CD4-positive, alpha-beta memory T cell (primary cell): ENCODE measurements at regions not wholly inside any gene's neighbourhood (a gene's known extent, or its start where the extent isn't known, plus 50 kb on each side); places are given as distances from the start of the nearest gene placed in this dataset.

Source experiments
- CTCF ChIA-PET: fragments of 350-600 bp; sonication (Branson Sonifier 250); formaldehyde crosslinking; loops from one replicate; lab custom pipeline; 2021; ENCODE audit warnings: inconsistent platforms; ENCODE audit not compliant: partially characterized antibody; lab: Charles Lee
- POLR2A ChIA-PET: fragments of 350-600 bp; sonication (Branson Sonifier 250); formaldehyde crosslinking; loops from one replicate; lab custom pipeline; 2021; ENCODE audit not compliant: partially characterized antibody; lab: Charles Lee
- DNase-seq, 5 donors: peaks; one replicate each; pipeline versions ENCODE4 v3.0.0 to v3.0.0-alpha.2; 2020 to 2022; ENCODE audit warnings: mixed read lengths in 1 of 5
- H3K27ac ChIP-seq: one replicate; pipeline ENCODE4 v1.7.0; 2013; ENCODE audit warnings: low read depth, low read length
- H3K27me3 ChIP-seq: 2 replicates; pipeline ENCODE4 v1.7.0; 2013; ENCODE audit warnings: mild to moderate bottlenecking, low read length, moderate library complexity; ENCODE audit not compliant: insufficient read depth
- H3K36me3 ChIP-seq: 2 replicates; pipeline ENCODE4 v1.7.0; 2013; ENCODE audit warnings: mild to moderate bottlenecking, low read length, moderate library complexity; ENCODE audit not compliant: insufficient read depth
- H3K4me1 ChIP-seq: 2 replicates; pipeline ENCODE4 v1.7.0; 2013; ENCODE audit warnings: mild to moderate bottlenecking, low read length, moderate library complexity; ENCODE audit not compliant: insufficient read depth
- H3K4me3 ChIP-seq, 2 donors: one replicate each; pipeline ENCODE4 v1.7.0; 2013; ENCODE audit warnings: low read length in 2 of 2, mild to moderate bottlenecking in 1 of 2
- H3K9me3 ChIP-seq, 2 donors: one replicate each; pipeline ENCODE4 v1.7.0; 2013; ENCODE audit warnings: low read length in 2 of 2, control low read depth in 1 of 2; ENCODE audit not compliant: control insufficient read depth in 1 of 2
- H3K27ac Mint-ChIP-seq, 7 donors: one replicate each; pipeline ENCODE4 v1.8.0; 2020 to 2021; ENCODE audit warnings: mixed read lengths in 7 of 7, mild to moderate bottlenecking in 6 of 7, inconsistent platforms in 3 of 7, moderate library complexity in 3 of 7
- H3K27me3 Mint-ChIP-seq, 2 donors: one replicate each; pipeline ENCODE4 v1.8.0; 2020 to 2021; ENCODE audit warnings: mixed read lengths in 2 of 2
- H3K36me3 Mint-ChIP-seq, 2 donors: one replicate each; pipeline ENCODE4 v1.8.0; 2020 to 2021; ENCODE audit warnings: mixed read lengths in 2 of 2, inconsistent platforms in 1 of 2, mild to moderate bottlenecking in 1 of 2
- H3K4me1 Mint-ChIP-seq, 4 donors: one replicate each; pipeline ENCODE4 v1.8.0; 2020 to 2021; ENCODE audit warnings: mixed read lengths in 4 of 4, mild to moderate bottlenecking in 1 of 4
- H3K4me3 Mint-ChIP-seq, 8 donors: one replicate each; pipeline ENCODE4 v1.8.0; 2020 to 2021; ENCODE audit warnings: mixed read lengths in 8 of 8, mild to moderate bottlenecking in 7 of 8, moderate library complexity in 6 of 8, inconsistent platforms in 3 of 8
- H3K9me3 Mint-ChIP-seq, 8 donors: one replicate each; pipeline ENCODE4 v1.8.0; 2020 to 2021; ENCODE audit warnings: mixed read lengths in 8 of 8, mild to moderate bottlenecking in 5 of 8, inconsistent platforms in 3 of 8, moderate library complexity in 1 of 8
- intact Hi-C: fragments of 100-400 bp; cut with micrococcal nuclease; formaldehyde crosslinking; loops from one replicate; pipeline ENCODE4 v1.15.1; 2023

DNA sequence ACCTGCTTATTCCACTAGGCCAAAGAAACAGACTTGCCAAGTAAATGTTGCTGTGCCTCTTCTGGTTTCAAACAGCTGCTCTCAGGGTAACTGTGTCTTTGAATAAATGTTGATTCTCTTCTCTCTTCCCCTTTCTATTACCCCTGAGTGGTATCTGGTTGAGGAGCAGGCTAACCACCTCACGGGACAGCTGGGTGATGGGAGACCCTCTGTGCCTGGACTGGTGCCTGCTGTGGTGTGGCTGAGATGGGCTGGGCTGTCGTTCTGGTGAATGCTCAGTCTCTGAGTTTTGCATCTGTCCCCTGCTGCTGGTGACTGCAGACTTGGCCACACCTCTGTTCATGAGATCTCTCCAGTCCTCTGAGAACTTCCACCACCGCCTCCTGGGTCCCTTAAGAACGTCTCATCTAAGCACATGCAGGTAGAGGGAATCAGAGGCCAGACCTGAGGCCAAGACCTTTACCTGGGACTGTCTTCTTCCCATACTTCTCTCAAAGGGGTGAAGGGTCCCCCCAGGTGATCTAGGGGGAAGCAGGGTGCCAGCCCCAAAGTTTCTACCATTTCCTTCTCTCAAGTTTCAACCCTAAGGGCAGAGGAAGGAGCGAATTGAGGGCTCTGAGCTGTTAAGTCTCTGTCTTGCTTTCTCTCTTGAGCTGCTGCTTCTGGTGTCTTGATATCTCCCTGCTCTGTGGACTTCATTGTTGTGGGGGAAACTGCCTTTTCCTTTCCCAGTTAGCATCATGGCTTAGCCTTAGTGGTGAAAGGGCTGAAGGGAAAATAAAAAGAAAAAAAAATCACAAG is 252.9 kb downstream of the EBLN2 start:
- ChIA-PET POLR2A (no interaction called here), CTCF (interaction anchor here (1.0 kb wide), 1 partner anchor 10 kb away, joined by 3 read pairs; no protein-coding TSS in a partner anchor)
- H3K9me3 ChIP-seq, result no peaks in the 10 kb centered on the region
- Mint-ChIP-seq H3K4me1 (no peaks in the 10 kb centered on the region), H3K4me3 (no peak overlapping the region), H3K36me3 (no peaks in the 10 kb centered on the region), H3K27me3 (peaks cover 0 to 2% of the 10 kb centered on the region in 2 donors), H3K9me3 (peaks cover 0 to 4% (median 0%) of the 10 kb centered on the region in 8 donors), H3K27ac (no peak overlapping the region)
- no peak overlapping the region for H3K4me3 ChIP-seq
- no peaks in the 10 kb centered on the region for H3K36me3 ChIP-seq
- H3K27ac ChIP-seq, result no peak overlapping the region
- intact Hi-C loops, result no loop called here
- no peak for DNase-seq
- H3K27me3 ChIP-seq, result no peaks in the 10 kb centered on the region
- H3K4me1 ChIP-seq, result no peaks in the 10 kb centered on the region

GRCh38 chr3:73315706-73316105 is 254.2 kb downstream of the EBLN2 start:
- Mint-ChIP-seq H3K4me3 (peak overlapping the region in 1 of 8 donors; percentile 26), H3K4me1 (no peaks in the 10 kb centered on the region), H3K27ac (no peak overlapping the region), H3K27me3 (peaks cover 0 to 2% of the 10 kb centered on the region in 2 donors), H3K9me3 (peaks cover 0 to 4% (median 0%) of the 10 kb centered on the region in 8 donors), H3K36me3 (no peaks in the 10 kb centered on the region)
- POLR2A ChIA-PET, result no interaction called here
- H3K4me1 ChIP-seq, result no peaks in the 10 kb centered on the region
- H3K36me3 ChIP-seq, result no peaks in the 10 kb centered on the region
- H3K4me3 ChIP-seq, result no peak overlapping the region
- no peaks in the 10 kb centered on the region for H3K9me3 ChIP-seq
- H3K27me3 ChIP-seq, result no peaks in the 10 kb centered on the region
- no peak for DNase-seq
- H3K27ac ChIP-seq, result no peak overlapping the region
- intact Hi-C loops, result no loop called here
- CTCF ChIA-PET, result no interaction called here

- no peak overlapping the region for H3K27ac Mint-ChIP-seq
- DNase-seq, result no peak
- no peaks in the 10 kb centered on the region for H3K36me3 Mint-ChIP-seq
- Histone ChIP-seq H3K4me3 (no peak overlapping the region), H3K9me3 (no peaks in the 10 kb centered on the region), H3K4me1 (no peaks in the 10 kb centered on the region), H3K27me3 (no peaks in the 10 kb centered on the region), H3K27ac (no peak overlapping the region), H3K36me3 (no peaks in the 10 kb centered on the region)
- POLR2A ChIA-PET, result no interaction called here
- intact Hi-C loops, result no loop called here
- no peaks in the 10 kb centered on the region for H3K4me1 Mint-ChIP-seq
- H3K27me3 Mint-ChIP-seq, result no peaks in the 10 kb centered on the region
- H3K4me3 Mint-ChIP-seq, result no peak overlapping the region
- CTCF ChIA-PET, result no interaction called here
- H3K9me3 Mint-ChIP-seq, result peaks cover 0 to 5% (median 0%) of the 10 kb centered on the region in 8 donors
Measured at GRCh38 chr3:73319179-73319769, 257.8 kb downstream of the EBLN2 start.

- no peaks in the 10 kb centered on the region for H3K27me3 Mint-ChIP-seq
- H3K4me3 ChIP-seq, result no peak overlapping the region
- no peaks in the 10 kb centered on the region for H3K36me3 ChIP-seq
- H3K27me3 ChIP-seq, result no peaks in the 10 kb centered on the region
- ChIA-PET CTCF (no interaction called here), POLR2A (no interaction called here)
- H3K36me3 Mint-ChIP-seq, result no peaks in the 10 kb centered on the region
- no peak overlapping the region for H3K27ac Mint-ChIP-seq
- H3K4me1 Mint-ChIP-seq, result no peaks in the 10 kb centered on the region
- no peaks in the 10 kb centered on the region for H3K4me1 ChIP-seq
- H3K9me3 Mint-ChIP-seq, result peaks cover 0 to 5% (median 0%) of the 10 kb centered on the region in 8 donors
- intact Hi-C loops, result no loop called here
- no peak overlapping the region for H3K4me3 Mint-ChIP-seq
- no peak for DNase-seq
- H3K27ac ChIP-seq, result no peak overlapping the region
- H3K9me3 ChIP-seq, result no peaks in the 10 kb centered on the region
Measured at GRCh38 chr3:73321286-73321999, 260.0 kb downstream of the EBLN2 start.

- no peaks in the 10 kb centered on the region for H3K4me1 Mint-ChIP-seq
- no peak overlapping the region for H3K4me3 ChIP-seq
- ChIA-PET CTCF (interaction anchor here (1.1 kb wide), 1 partner anchor 10 kb away, joined by 3 read pairs; no protein-coding TSS in a partner anchor), POLR2A (no interaction called here)
- no peak overlapping the region for H3K27ac ChIP-seq
- no peaks in the 10 kb centered on the region for H3K36me3 ChIP-seq
- no peak for DNase-seq
- intact Hi-C loops, result no loop called here
- H3K27me3 Mint-ChIP-seq, result no peaks in the 10 kb centered on the region
- H3K4me3 Mint-ChIP-seq, result no peak overlapping the region
- H3K9me3 Mint-ChIP-seq, result peaks cover 0 to 8% (median 2%) of the 10 kb centered on the region in 8 donors
- H3K27ac Mint-ChIP-seq, result no peak overlapping the region
- no peaks in the 10 kb centered on the region for H3K36me3 Mint-ChIP-seq
- H3K27me3 ChIP-seq, result no peaks in the 10 kb centered on the region
- H3K4me1 ChIP-seq, result no peaks in the 10 kb centered on the region
- no peaks in the 10 kb centered on the region for H3K9me3 ChIP-seq
Measured at GRCh38 chr3:73324203-73325155, 263.0 kb downstream of the EBLN2 start.

- no peak overlapping the region for H3K27ac ChIP-seq
- H3K36me3 ChIP-seq, result no peaks in the 10 kb centered on the region
- no peaks in the 10 kb centered on the region for H3K27me3 Mint-ChIP-seq
- POLR2A ChIA-PET, result no interaction called here
- H3K9me3 ChIP-seq, result no peaks in the 10 kb centered on the region
- no peaks in the 10 kb centered on the region for H3K4me1 Mint-ChIP-seq
- H3K27me3 ChIP-seq, result no peaks in the 10 kb centered on the region
- no peaks in the 10 kb centered on the region for H3K36me3 Mint-ChIP-seq
- H3K4me1 ChIP-seq, result no peaks in the 10 kb centered on the region
- H3K27ac Mint-ChIP-seq, result no peak overlapping the region
- H3K9me3 Mint-ChIP-seq, result peaks cover 0 to 8% (median 2%) of the 10 kb centered on the region in 8 donors
- no peak for DNase-seq
- intact Hi-C loops, result no loop called here
- CTCF ChIA-PET, result no interaction called here
- H3K4me3 Mint-ChIP-seq, result no peak overlapping the region
- H3K4me3 ChIP-seq, result no peak overlapping the region
Measured at GRCh38 chr3:73326396-73326795, 264.9 kb downstream of the EBLN2 start.
